A204.1 (cell line): ENCODE measurements at regions not wholly inside any gene's neighbourhood (a gene's known extent, or its start where the extent isn't known, plus 50 kb on each side); places are given as distances from the start of the nearest gene placed in this dataset.
"Not testable (repeated sequence)": the region's sequence is repeated elsewhere in the genome, so short reads cannot be mapped to it uniquely, and the experiment has no call there.

Source experiments
- FAIRE-seq: peaks from 2 replicates; lab custom pipeline; 2012; peaks lifted over from hg19 to GRCh38; lab: Jason Lieb, UNC

DNA sequence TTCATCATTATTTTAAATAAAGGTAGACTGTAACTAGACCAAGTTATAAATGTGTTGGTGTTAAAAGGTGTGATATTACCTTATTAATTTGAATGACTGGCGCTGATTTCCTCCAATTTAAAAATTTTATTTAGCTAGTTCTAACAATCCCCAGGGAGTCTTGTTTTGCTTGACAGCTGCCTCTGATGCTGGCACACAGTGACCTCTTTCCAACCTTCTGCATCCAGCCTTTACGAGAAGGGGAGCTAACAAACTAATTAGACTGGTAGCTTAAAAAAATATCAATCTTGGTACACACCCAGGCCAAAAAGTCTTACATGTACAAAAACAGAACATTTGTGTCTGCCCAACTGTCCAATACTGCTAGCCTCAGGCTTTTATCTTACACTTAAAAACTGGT is 51.8 kb upstream of the ENPEP start:
- FAIRE-seq = no peak

DNA sequence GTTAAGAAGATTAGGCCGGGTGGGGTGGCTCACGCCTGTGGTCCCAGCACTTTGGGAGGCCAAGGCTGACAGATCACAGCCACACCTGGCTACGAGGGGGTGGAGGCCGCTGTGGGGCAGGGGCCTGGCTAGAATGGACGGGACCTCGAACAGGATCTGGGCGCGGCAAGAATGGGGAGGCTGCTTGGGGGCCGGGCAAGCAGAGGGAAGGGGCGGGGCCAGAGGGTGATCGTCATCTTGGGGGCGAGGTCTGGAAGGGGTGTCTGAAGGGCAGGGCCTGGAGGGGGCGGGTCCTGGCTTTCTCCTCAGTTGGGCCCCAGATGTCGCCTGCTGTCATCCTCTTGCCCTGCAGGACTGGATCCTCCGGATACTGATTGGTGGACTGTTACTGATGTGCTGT is 57.3 kb upstream of the ENPEP start:
- FAIRE-seq = no peak

DNA sequence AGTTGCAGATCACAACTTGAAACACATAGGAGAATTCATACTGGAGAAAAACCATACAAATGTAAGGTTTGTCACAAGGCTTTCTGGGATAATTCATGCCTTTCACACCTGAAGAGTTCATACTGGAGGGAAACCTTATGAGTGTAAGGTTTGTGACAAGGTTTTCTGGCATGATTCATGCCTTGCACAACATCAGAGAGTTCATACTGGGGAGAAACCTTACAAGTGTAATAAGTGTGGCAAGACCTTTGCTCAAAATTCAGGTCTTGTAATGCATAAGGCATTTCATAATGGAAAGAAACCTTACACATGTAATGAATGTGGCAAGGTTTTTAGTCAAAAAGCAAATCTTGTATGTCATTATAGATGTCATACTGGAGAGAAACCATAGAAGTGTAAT is 58.8 kb upstream of the ENPEP start:
- no peak for FAIRE-seq

GRCh38 chr4:110415478-110415877 is 60.5 kb upstream of the ENPEP start:
- FAIRE-seq = no peak

GRCh38 chr4:110415041-110415440 is 60.9 kb upstream of the ENPEP start:
- no peak for FAIRE-seq

GRCh38 chr4:110414561-110414920 is 61.4 kb upstream of the ENPEP start:
- no peak for FAIRE-seq

GRCh38 chr4:110413807-110414560 is 62.0 kb upstream of the ENPEP start:
- not testable (repeated sequence) for FAIRE-seq

DNA sequence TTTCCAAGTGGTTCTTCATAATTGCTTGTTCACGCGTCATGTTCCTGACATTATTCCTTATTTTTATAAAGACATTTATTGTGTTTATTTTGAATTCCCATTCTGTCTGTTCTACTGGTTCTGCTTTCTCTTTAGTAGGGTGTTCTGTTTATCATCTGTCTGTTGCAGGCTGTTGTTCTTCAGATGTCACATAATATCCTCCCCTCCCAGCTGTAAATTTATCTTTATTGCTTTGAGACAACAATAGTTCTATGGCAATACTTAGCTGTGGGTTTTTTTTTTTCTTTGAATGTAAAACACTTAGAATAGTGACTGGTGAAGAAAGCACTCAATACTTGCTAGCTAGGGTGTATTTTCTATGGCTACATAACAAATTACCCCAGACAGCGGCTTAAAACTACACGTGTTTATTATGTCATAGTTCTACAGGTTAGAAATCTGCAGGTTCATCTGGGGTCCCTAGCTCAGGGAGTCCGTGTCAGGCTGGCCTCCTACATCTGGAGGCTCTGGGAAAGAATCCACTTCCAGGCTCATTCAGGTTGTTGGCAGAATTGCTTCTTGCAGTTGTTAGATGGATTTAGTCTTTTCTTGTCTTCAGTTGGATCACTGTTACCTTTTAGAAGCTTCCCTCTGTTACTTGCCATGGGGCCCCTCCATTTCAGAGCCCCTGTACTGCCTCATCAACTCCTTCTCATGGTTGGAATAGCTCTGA is 63.4 kb upstream of the ENPEP start:
- no peak for FAIRE-seq

DNA sequence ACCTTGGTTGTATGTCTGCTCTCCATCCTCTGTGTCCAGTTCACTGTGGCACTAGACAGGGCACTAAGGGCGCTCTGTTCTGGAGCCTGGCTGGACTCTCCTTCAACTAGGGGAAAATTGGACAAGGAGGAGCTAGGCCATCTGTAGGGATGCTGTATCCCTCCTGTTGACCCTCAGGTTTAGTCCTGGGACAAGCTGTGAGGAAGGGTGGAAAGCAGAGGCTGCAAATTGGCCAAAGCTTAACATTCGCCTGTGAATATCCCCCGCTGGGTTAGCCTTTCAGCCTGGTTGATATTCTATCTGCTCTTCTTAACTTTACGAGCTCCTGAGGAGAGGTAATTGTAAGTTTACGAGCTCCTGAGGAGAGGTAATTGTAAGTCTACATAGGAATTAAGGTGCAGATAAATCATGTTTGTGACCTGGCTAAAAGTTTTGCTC is 64.4 kb upstream of the ENPEP start:
- FAIRE-seq = no peak

GRCh38 chr4:110410853-110411573 is 64.9 kb upstream of the ENPEP start:
- not testable (repeated sequence) for FAIRE-seq

- FAIRE-seq = no peak
Observed at GRCh38 chr4:110400086-110400485, 75.9 kb upstream of the ENPEP start.

GRCh38 chr4:110399046-110399445 is 76.9 kb upstream of the ENPEP start:
- FAIRE-seq = not testable (repeated sequence)

- FAIRE-seq = no peak
Observed at GRCh38 chr4:110396963-110397362, 79.0 kb upstream of the ENPEP start.

- no peak for FAIRE-seq
Observed at GRCh38 chr4:110395421-110395820, 80.5 kb upstream of the ENPEP start.

- no peak for FAIRE-seq
Observed at GRCh38 chr4:110394871-110395270, 81.1 kb upstream of the ENPEP start.

- no peak for FAIRE-seq
Observed at GRCh38 chr4:110381784-110382183, 94.2 kb upstream of the ENPEP start.

- no peak for FAIRE-seq
Observed at GRCh38 chr4:110372485-110372884, 103.5 kb upstream of the ENPEP start.

GRCh38 chr4:110371016-110371770 is 104.8 kb upstream of the ENPEP start:
- FAIRE-seq = peak; percentile 83

- FAIRE-seq = no peak
Observed at GRCh38 chr4:110368409-110368808, 107.5 kb upstream of the ENPEP start.

DNA sequence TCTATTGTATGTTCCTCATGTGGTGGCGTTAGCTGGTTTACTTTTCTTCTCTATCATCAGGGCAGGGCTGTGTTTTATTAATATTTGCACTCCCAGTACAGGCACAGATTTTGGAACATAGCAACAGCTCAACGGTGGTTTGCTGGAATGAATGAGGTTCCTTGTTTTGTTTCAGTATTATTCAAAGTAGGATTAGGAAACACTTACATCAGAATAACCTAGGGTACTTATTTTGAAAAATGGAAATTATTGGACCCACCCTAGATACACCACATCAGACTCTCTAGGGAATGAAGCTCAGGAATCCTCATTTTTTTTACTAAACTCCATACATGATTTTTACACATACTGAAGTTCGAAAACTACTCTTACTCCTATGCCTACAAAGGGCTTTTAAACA is 108.8 kb upstream of the ENPEP start:
- no peak for FAIRE-seq

GRCh38 chr4:110365761-110366160 is 110.2 kb upstream of the ENPEP start:
- FAIRE-seq = no peak

DNA sequence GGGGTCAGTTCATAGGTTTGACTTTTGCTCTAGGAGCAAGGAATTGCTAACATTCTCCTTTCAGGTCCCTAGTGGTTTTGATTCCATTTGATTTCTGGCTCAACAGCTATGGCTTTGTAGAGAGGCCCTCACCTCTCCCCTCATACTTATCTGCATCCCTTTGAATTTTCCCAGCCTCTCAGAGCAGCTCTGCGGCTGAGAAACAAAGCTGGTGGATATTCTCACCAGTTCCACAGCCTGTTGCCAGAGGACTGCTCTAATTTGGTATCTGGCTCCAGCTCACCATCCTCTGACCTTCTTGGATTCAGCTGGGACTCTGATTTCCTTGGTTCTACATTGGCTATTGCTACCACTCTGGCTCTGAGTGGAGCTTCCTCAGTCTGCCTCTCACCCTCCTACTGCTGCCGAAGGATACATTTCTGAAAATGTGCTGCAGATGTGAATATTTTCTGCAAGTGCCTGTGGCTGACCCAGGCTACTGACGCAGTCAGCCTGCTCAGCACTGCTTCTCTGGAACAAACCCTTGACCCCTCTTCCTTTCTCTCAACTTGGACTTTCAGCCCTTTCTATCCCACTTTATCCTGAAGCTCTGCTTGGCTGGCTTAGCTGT is 110.9 kb upstream of the ENPEP start:
- no peak for FAIRE-seq
